ENCODE measurements at regions not wholly inside any gene's neighbourhood (a gene's known extent, or its start where the extent isn't known, plus 50 kb on each side); places are given as distances from the start of the nearest gene placed in this dataset.
A peak's percentile ranks its signal among the peaks of the same experiment; 100 is the strongest.
"Not testable (repeated sequence)": the region's sequence is repeated elsewhere in the genome, so short reads cannot be mapped to it uniquely, and the experiment has no call there.

DNA sequence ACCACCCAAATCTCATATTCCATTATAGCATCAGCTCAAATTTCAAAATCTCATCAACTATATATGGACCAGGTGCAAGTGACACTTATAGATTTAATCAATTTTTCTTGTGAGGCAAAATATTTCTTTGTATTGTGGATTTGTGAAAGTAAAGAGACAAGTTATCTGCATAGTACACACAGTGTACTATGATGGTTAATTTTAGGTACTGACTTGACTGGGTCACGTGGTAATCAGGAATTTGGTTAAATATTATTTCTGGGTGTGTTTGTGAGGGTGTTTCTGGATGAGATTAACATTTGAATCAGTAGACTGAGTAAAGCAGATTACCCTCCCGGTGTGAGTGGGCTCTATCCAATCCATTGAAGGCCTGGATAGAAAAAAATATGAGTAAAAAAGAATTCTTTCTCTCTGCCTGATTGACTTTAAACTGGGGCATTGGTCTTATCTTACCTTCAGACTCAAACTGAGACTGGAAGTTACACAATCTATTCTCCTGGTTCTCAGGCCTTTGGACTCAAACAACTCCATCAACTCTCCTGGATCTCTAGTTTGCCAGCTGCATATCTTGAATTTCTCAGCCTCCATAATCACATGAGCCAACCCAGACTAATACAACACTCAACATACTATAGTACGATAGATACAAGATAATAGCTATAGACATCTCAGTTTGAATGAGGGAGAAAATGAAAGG lies 799.9 kb downstream of the NAP1L3 start:
- not testable (repeated sequence) for H3K27me3 ChIP-seq (ENCODE audit: insufficient read depth, low read depth, low read length); H3K9me2 ChIP-seq (ENCODE audit: insufficient read depth, low read length); H4K20me1 ChIP-seq (ENCODE audit: insufficient read depth); H3K9me3 ChIP-seq (ENCODE audit: low read length); H3K9ac ChIP-seq (ENCODE audit: low read length); H3K4me2 ChIP-seq (ENCODE audit: low read length); H3F3A ChIP-seq (ENCODE audit: insufficient read depth, low read length, poor library complexity, severe bottlenecking); H3K27ac ChIP-seq (ENCODE audit: low read length); H2AFZ ChIP-seq (ENCODE audit: low read depth, low read length); H3K4me3 ChIP-seq (ENCODE audit: low read length); H3K79me2 ChIP-seq (replicated peaks; ENCODE audit: insufficient read depth, low read length); H3K36me3 ChIP-seq (ENCODE audit: insufficient read depth, low read length)

DNA sequence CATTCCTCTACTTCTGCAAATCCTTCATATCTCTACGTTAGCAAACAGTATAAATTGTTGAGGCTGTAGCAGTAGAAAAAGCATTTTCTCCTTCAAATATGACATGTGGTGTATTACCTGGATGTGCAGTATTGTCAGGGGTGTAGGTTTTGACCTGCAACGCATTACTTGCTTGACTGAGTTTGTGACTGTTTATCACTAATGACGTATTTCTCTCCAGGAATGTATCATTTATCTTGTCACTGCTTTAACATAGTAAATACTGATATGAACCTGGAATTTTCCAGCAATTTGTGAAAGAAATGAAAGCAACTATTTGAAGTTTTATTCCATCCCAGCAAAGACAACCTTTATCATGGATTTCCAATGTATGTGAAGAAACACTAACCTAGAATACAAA lies 823.4 kb downstream of the NAP1L3 start:
- not testable (repeated sequence) for H2AFZ ChIP-seq (ENCODE audit: low read depth, low read length)

DNA sequence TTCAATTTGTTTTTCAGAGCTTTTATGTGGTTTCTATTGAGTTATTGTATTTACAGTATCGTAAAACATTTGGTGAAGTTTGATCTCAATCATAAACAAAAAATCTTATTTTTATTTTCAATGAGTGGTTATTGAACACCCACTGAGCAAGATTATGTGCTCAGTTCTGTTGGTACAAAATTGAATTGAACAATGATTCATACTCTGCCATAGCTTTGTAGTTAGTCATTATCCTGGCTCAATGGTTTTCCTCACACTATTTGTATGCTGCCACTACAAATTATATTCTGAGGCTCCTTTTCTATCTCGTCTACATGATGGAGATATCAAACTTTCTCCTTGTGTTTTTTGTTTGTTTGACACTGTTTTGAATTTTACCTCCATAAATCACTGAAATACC lies 829.5 kb downstream of the NAP1L3 start:
- H3K27ac ChIP-seq (ENCODE audit: low read length); H3K4me3 ChIP-seq (ENCODE audit: low read length); H3K27me3 ChIP-seq (ENCODE audit: insufficient read depth, low read depth, low read length); H3K9ac ChIP-seq (ENCODE audit: low read length); H2AFZ ChIP-seq (ENCODE audit: low read depth, low read length); H3K4me2 ChIP-seq (ENCODE audit: low read length); H3K79me2 ChIP-seq (replicated peaks; ENCODE audit: insufficient read depth, low read length); H3F3A ChIP-seq (ENCODE audit: insufficient read depth, low read length, poor library complexity, severe bottlenecking); H4K20me1 ChIP-seq (ENCODE audit: insufficient read depth); H3K9me3 ChIP-seq (ENCODE audit: low read length); H3K9me2 ChIP-seq (ENCODE audit: insufficient read depth, low read length); H3K36me3 ChIP-seq (ENCODE audit: insufficient read depth, low read length): not testable (repeated sequence)

More for the DNA sequence above, 823.4 kb downstream of the NAP1L3 start:
- H3K9me3 ChIP-seq (ENCODE audit: low read length); H3K4me2 ChIP-seq (ENCODE audit: low read length); H3K4me3 ChIP-seq (ENCODE audit: low read length); H4K20me1 ChIP-seq (ENCODE audit: insufficient read depth); H3K9ac ChIP-seq (ENCODE audit: low read length); H3K9me2 ChIP-seq (ENCODE audit: insufficient read depth, low read length); H3K79me2 ChIP-seq (replicated peaks; ENCODE audit: insufficient read depth, low read length); H3K27me3 ChIP-seq (ENCODE audit: insufficient read depth, low read depth, low read length); H3F3A ChIP-seq (ENCODE audit: insufficient read depth, low read length, poor library complexity, severe bottlenecking); H3K36me3 ChIP-seq (ENCODE audit: insufficient read depth, low read length); H3K27ac ChIP-seq (ENCODE audit: low read length): not testable (repeated sequence)
- peak; percentile 78 for TF ChIP-seq EP300 (conservative IDR thresholded peaks at IDR 0.05; ENCODE audit: poor library complexity, severe bottlenecking)
- TF ChIP-seq, protein P1, sequence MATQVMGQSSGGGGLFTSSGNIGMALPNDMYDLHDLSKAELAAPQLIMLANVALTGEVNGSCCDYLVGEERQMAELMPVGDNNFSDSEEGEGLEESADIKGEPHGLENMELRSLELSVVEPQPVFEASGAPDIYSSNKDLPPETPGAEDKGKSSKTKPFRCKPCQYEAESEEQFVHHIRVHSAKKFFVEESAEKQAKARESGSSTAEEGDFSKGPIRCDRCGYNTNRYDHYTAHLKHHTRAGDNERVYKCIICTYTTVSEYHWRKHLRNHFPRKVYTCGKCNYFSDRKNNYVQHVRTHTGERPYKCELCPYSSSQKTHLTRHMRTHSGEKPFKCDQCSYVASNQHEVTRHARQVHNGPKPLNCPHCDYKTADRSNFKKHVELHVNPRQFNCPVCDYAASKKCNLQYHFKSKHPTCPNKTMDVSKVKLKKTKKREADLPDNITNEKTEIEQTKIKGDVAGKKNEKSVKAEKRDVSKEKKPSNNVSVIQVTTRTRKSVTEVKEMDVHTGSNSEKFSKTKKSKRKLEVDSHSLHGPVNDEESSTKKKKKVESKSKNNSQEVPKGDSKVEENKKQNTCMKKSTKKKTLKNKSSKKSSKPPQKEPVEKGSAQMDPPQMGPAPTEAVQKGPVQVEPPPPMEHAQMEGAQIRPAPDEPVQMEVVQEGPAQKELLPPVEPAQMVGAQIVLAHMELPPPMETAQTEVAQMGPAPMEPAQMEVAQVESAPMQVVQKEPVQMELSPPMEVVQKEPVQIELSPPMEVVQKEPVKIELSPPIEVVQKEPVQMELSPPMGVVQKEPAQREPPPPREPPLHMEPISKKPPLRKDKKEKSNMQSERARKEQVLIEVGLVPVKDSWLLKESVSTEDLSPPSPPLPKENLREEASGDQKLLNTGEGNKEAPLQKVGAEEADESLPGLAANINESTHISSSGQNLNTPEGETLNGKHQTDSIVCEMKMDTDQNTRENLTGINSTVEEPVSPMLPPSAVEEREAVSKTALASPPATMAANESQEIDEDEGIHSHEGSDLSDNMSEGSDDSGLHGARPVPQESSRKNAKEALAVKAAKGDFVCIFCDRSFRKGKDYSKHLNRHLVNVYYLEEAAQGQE (IDR thresholded peaks at IDR 0.05; ENCODE audit: borderline replicate concordance), result peak; percentile 71
- peak; percentile 64 for TF ChIP-seq POLR2AphosphoS5 (IDR thresholded peaks at IDR 0.05)

DNA sequence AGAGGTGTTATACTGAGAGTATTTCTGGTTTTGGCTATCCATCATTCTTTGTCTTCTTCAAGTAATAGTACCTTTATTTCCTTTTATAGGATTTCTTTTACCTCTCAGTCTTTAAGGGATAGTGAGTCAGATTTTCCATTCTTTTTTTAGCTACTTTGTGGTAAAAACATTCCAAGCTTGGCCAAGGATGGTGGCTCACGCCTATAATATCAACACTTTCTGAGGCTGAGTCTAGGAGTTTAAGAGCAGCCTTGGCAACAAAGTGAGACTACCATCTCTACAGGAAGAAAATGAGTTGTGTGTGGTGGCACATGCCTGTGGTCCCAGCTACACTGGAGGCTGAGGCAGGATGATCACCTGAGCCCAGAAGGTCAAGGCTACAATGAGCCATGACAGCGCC lies 840.6 kb downstream of the NAP1L3 start:
- not testable (repeated sequence) for H3K27ac ChIP-seq (ENCODE audit: low read length); H3K36me3 ChIP-seq (ENCODE audit: insufficient read depth, low read length); H3F3A ChIP-seq (ENCODE audit: insufficient read depth, low read length, poor library complexity, severe bottlenecking); H2AFZ ChIP-seq (ENCODE audit: low read depth, low read length); H3K4me2 ChIP-seq (ENCODE audit: low read length); H3K9me2 ChIP-seq (ENCODE audit: insufficient read depth, low read length); H3K79me2 ChIP-seq (replicated peaks; ENCODE audit: insufficient read depth, low read length); H3K9me3 ChIP-seq (ENCODE audit: low read length); H4K20me1 ChIP-seq (ENCODE audit: insufficient read depth); H3K4me3 ChIP-seq (ENCODE audit: low read length); H3K9ac ChIP-seq (ENCODE audit: low read length); H3K27me3 ChIP-seq (ENCODE audit: insufficient read depth, low read depth, low read length)

DNA sequence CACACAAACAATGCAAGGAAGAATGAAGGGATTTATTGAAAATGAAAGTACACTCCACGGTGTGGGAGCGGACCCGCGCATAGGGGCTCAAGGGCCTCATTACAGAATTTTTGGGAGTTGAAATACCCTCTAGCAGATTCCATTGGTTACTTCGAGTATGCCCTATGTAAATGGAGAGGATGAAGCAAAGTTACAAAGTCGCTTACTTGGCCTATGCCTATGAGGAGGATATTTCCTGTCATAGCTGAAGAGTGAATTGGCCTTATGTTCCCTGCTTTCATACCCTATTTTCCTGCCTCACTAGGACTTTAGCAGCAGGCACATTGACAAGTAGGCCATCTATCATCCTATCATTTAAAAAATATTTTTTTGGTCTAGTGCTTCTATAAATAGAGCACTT lies 843.3 kb downstream of the NAP1L3 start:
- H3K27ac ChIP-seq (ENCODE audit: low read length); H3K9ac ChIP-seq (ENCODE audit: low read length); H3F3A ChIP-seq (ENCODE audit: insufficient read depth, low read length, poor library complexity, severe bottlenecking); H3K27me3 ChIP-seq (ENCODE audit: insufficient read depth, low read depth, low read length); H3K9me3 ChIP-seq (ENCODE audit: low read length); H3K36me3 ChIP-seq (ENCODE audit: insufficient read depth, low read length); H2AFZ ChIP-seq (ENCODE audit: low read depth, low read length); H3K4me3 ChIP-seq (ENCODE audit: low read length); H3K4me2 ChIP-seq (ENCODE audit: low read length); H3K79me2 ChIP-seq (replicated peaks; ENCODE audit: insufficient read depth, low read length); H4K20me1 ChIP-seq (ENCODE audit: insufficient read depth); H3K9me2 ChIP-seq (ENCODE audit: insufficient read depth, low read length): not testable (repeated sequence)

DNA sequence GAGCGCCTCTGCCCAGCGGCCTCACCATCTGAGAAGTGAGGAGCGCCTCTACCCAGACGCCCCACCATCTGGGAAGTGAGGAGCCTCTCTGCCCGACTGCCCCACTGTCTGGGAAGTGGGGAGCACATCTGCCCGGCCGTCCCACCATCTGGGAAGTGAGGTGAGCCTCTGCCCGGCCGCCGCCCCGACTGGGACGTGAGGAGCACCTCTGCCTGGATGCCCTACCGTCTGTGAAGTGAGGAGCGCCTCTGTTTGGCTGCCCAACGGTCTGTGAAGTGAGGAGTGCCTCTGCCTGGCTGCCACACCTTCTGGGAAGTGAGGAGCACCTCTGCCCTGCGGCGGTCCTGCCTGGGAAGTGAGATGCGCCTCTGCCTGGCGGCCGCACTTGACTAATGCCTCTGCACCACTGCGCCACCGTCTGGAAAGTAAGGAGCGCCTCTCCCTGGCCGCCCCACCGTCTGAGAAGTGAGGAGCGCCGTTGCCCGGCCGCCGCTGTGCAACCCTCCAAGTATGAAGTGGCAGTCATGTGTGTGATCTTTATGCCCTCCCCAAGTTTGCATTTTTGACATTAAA lies 851.7 kb downstream of the NAP1L3 start:
- not testable (repeated sequence) for H3K9me3 ChIP-seq (ENCODE audit: low read length); H4K20me1 ChIP-seq (ENCODE audit: insufficient read depth); H3K27ac ChIP-seq (ENCODE audit: low read length); H3K79me2 ChIP-seq (replicated peaks; ENCODE audit: insufficient read depth, low read length); H3F3A ChIP-seq (ENCODE audit: insufficient read depth, low read length, poor library complexity, severe bottlenecking); H3K4me3 ChIP-seq (ENCODE audit: low read length); H2AFZ ChIP-seq (ENCODE audit: low read depth, low read length); H3K4me2 ChIP-seq (ENCODE audit: low read length); H3K9ac ChIP-seq (ENCODE audit: low read length); H3K9me2 ChIP-seq (ENCODE audit: insufficient read depth, low read length); H3K27me3 ChIP-seq (ENCODE audit: insufficient read depth, low read depth, low read length); H3K36me3 ChIP-seq (ENCODE audit: insufficient read depth, low read length)

DNA sequence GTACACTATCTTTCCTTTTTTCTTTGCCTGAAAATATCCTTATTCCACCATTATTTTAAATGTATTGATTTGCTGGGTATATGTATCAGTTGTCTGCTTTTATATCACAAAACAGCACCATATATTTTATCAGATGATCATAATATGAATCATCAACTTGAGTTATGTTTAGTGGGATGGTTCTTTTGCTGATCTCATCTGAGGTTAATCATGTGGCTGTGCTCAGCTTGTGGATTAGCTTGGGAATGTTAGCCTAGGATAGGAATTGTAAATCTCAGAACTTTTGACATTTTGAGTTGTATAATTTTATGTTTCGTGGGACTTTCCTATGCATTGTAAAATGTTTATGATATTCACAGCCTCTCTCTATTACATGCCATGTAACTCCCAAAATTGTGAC lies 881.3 kb downstream of the NAP1L3 start:
- H3K9me2 ChIP-seq (ENCODE audit: insufficient read depth, low read length); H3K9me3 ChIP-seq (ENCODE audit: low read length); H3K4me3 ChIP-seq (ENCODE audit: low read length); H4K20me1 ChIP-seq (ENCODE audit: insufficient read depth); H2AFZ ChIP-seq (ENCODE audit: low read depth, low read length); H3K36me3 ChIP-seq (ENCODE audit: insufficient read depth, low read length); H3F3A ChIP-seq (ENCODE audit: insufficient read depth, low read length, poor library complexity, severe bottlenecking); H3K9ac ChIP-seq (ENCODE audit: low read length); H3K27me3 ChIP-seq (ENCODE audit: insufficient read depth, low read depth, low read length); H3K27ac ChIP-seq (ENCODE audit: low read length); H3K79me2 ChIP-seq (replicated peaks; ENCODE audit: insufficient read depth, low read length); H3K4me2 ChIP-seq (ENCODE audit: low read length): not testable (repeated sequence)
